KG1 (cell line): ENCODE measurements at regions not wholly inside any gene's neighbourhood (a gene's known extent, or its start where the extent isn't known, plus 50 kb on each side); places are given as distances from the start of the nearest gene placed in this dataset.

Experiments used
- DNase-seq: peaks from one replicate; lab custom pipeline; 2025; lab: John Stamatoyannopoulos, UW

DNA sequence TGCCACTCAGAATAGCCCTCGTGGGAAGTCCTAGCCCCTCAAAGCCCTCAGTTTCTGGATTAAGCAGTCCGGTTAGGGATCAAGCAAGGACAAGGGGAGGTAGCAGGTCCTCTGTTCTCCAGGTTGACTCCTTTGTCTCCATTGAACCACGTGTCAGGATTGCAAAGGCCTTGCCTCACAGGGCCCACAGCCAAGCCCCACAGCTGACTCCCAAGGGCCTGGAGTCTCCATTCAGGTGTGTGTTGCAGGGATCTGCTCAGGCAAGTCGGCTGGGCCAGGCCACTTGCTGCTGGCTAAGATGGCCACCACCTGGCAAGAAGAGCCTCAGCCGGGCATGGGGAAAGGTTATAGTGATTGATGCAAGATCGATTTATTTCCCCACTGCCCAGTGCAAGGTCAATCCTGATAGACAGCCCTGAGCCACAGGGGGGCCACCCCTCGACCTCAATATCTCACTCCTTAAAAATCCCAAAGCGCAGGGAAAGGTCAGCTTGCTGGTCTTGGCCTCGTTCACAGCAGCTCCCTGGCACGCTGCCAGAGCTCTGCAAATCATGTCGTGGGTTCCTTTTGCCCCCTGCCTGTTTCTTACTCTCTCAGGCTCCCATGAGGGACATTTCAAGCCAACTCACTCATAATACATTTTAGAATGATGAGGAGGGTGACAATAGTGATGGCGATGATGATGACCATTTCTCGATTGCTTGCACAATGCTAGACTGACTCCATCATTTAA is 75.9 kb downstream of the EDN3 start:
- no peak for DNase-seq

DNA sequence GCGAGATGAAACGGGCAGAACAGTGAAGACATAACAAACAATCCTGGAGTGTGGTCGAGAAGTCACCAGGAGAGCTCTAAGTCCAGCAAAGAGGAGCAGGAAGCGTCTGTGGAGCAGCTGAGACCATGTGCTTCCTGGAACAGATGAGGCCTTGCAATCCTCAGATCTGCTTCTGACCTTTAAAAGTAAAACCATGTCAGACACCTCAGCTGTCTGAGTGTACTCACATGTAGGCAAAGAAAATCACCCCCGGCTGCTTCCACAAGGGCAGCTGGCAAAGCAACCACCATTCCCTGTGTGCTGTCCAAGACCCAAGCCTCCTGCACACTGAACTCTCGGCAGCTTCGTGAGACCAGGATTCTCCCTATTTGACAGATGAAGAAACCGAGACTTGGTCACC is 76.6 kb downstream of the EDN3 start:
- DNase-seq: no peak

DNA sequence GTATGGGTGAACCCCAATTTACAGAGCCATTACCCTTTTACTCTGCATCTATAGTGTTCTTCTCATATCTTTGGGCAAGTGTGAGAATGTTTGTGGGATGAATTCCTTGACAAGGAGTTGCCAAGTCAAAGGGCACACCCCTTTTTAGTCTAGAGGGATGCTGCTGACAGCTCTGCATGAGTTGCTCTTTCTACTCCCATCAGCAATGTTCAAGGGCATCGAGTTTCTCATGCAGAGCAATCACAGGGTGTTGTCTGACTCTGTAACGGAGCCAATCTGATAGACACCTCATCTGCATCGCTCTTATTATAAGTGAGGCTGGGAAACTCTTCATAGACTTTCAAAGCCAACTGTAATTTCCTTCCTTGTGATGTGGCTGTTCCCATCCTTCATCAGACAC is 77.4 kb downstream of the EDN3 start:
- DNase-seq: no peak

DNA sequence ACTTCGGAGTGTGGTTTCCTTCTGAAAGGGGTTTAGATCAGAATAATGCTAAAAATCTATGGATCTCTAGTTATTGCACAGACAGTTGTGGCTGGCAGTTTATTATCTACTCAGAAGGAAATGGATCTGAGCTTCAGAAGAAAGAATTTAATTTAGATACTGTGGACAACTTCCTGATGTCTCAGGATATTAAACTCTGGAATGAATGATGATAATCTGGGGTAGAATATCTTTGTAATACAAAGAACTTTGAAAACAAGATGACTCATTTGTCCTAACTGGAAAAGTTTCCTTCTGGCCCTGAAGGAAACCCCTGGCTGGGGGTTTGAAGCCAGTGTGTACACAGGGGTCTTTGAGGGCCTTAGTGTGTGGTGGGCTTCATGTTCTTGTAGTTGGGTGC is 78.0 kb downstream of the EDN3 start:
- no peak for DNase-seq

DNA sequence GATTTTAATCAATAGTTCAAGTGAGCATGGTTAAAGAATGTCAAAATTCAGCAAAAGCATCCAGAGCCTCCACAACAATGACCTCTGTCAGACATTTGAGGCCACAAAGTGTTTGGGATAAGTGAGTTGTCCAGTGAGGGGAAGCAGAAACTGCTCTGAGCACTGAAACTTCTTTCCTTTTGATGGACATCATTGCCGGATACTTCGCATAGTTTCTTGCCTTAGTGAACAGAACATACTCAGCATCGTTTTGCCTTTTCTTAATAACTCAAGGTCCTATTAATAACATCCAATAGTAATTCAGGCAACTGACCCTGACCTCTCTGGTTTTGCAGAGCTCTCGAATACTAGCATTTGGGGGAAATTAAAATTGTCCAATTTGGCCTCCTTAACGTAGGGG is 78.6 kb downstream of the EDN3 start:
- no peak for DNase-seq

DNA sequence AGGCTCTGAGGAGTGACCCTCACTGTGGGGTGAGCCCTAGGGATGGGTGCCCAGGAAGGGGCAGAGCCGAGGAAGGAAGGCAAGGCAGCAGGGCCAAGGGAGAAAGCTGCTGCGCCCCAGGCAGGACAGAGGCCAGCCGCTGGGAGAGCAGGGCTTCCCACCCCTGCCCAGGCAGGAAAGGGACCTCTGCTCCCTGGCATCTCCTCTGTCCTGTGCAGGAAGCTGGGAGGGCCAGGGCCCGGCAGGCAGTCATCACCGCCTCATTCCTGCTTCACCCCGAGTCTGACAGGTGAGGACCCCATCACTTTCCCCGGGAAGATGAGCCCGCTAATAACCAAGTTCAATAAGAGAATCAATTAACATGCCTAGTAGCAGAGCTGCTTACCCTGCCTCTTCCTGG is 81.3 kb downstream of the EDN3 start:
- DNase-seq: no peak

DNA sequence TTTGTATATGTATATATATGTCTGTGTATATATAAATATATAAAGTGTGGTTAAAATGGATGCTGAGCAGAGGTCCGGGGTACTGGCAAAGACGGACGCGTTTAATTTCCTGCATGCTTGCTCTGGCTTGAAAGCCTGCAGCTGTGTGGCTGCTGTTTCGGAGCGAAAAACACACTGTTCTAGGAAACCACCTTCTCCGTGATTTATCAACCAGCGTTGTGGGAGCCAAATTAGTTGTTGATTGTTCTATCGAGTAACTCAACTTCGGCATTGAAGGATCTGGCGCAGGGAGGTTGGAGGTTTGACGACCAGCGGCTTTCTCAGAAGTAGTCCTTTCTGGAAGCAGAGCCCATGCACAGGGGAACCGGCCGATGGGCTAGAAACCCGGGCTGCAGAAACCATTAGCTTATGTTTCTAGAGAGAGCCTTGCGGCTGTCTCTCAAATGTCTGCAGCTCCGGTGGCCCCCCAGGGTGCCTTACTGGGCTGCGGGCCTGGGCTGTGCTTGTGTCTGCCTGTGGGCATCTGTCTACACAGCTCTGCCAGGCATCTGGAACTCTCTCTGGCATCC is 81.8 kb downstream of the EDN3 start:
- DNase-seq: no peak

DNA sequence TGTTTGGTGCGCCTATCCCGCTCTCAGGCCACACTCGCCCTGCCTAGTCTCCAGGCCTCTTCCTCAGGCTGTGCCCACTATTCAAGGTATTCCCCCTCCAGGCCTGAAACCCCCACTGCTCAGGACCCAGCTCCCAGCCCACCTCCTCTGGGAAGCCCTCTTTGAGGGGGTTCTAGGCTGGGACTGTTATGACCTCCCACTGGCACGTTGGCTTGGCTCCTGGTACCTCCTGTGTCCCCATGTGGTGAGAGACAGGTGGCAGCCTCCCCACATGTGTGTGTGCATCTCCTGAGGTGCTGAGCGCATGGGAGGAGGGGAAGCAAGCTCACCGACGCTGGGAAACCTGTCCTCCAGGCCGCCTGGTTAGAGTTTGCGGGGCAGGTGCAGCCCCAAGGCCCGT is 82.5 kb downstream of the EDN3 start:
- no peak for DNase-seq

DNA sequence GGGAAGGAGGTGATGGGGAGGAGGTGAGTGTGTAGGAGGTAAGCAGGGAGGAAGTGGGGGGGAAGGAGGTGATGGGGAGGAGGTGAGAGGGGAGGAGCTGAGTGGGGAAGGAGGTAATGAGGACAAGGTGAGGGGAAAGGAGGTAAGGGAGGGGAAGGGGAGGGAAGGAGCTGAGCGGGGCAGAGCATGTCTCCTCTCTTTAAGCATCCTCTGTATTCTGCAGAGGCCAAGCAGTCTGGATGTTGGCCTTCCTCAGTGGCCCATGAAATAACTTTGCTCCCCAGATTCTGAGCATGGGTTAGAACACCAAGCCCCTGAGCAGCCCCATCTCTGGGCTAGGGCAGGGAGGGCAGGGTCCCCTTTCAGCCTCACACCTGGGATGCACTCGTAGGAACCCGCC is 84.6 kb downstream of the EDN3 start:
- no peak for DNase-seq

DNA sequence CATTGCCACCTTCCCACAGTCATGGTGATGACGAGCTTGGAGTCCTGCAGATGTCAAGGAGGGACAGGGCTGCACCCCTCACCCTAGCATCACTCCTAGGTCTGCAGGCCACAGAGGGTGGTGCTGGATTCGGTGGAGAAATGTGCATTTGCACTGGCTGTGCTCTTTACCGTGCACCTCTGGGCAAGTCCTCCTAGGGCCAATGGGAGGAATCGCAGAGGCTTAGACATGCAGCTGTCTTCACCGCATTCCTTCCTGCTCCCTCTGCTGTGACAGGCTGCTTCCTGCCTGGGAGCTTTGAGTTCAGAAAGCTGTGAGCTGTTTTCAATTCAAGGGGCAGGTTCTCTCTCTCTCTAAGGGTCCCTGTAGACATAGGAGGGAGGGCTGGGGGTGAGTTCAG is 85.1 kb downstream of the EDN3 start:
- DNase-seq: no peak

DNA sequence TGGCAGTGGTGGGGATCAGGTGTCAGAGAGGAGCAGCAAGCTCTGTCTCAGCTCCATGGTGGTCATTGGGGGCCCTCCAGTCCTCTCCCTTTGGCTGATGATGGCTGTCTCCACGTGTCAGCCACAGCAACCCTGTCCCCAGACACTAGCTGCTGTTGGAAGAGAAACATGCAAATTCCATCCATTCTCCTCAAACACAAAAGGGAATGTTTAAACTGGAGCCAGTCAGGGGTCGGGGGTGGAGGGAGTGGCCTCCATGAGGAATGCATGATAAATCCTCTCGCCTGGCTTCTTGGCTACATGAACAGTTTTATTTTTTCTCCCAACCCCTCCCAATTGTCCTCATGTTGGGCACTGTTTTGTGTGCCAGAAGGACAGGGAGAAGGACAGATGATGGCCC is 86.4 kb downstream of the EDN3 start:
- no peak for DNase-seq

DNA sequence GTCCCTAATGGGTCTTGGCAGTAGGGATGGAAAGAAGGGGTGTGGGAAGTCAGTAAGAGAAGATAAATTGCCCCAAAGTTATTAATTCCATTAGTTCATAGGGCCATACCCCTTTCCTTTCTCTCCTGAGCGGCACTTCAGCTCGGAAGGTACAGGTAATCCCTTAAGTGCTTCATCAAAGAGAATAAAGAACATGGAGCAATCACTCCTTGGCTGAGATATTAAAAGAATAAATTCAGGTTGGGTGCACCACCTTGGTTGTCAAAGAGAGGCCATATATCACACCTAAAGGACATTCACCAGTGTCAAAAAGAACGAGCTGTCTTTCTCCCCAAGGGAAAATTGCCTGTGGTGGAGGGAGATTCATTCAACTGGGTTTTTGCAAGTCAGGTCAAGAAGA is 87.5 kb downstream of the EDN3 start:
- no peak for DNase-seq

DNA sequence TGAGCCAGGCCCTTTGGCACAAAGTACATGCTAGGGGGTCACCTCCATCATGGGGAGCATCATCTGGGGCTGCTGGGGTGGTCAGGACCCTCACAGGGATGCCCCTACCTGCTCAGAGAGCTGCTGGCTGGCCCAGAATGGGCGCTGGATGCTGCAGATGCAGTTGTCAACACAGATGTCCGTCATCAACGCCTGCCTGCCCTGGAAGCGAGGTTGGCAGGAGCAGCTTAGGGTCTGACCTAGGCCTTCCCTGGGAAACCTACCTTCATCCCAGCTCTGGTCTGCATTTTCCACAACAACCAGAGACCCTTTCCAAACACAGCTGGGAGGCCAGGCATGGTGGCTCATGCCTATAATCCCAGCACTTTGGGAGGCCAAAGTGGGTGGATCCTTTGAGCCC is 88.0 kb downstream of the EDN3 start:
- DNase-seq: no peak

DNA sequence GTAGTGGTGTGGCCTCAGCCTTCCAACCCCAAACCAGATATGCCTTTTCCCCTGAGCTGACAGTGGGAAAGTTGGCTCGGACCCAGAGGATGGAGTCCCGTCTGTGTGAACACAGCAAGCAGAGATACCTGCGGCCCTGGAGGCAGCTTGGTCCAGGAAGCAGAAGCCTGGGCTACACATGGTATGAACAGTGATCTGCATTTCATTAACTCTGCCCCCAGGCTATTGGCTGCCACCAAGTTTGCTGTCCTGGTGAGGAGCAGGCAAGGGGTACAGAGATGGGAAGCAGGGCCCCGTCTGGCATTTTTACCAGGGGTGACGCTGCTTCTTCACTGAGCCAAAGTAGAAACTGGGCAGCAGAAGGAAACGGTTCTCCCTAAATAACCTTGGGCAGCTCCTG is 90.0 kb downstream of the EDN3 start:
- DNase-seq: no peak

DNA sequence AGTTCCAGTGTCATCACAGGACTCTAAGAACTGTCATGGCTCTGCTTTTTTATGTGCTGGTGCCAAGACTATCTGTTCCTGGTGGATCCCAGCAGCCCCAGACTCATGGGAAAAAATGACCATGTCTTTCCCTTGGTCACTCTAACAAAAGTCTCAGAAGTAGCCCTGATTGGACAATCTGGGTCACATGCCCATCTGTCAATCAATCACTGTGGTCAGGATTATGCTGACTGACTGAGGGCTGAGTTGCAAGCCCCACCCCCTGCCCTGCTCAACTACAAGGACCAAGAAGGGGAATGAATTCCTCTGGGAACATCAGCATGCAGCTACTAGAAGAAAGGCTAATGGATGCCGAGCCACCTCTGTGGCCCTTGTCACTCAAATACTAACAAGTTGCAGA is 91.6 kb downstream of the EDN3 start:
- no peak for DNase-seq

DNA sequence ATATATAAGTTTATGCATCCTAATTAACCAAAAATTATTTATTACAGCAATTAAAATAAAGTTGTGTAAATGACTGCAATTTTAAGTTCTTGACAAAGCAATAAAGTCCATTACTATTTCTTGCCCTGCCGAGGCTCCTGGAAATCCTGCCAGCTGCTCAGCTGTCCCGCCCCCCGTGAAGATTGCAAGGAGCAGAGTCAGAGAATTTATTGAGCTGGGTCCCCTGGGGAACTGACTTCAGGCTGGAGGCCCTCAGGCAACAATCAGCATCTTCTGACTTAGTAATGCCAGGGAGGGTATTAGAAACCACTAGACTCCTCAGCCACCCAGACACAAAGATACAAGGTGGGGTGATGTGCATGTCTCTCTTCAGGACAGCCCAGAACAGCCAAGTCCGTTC is 92.3 kb downstream of the EDN3 start:
- DNase-seq: no peak

DNA sequence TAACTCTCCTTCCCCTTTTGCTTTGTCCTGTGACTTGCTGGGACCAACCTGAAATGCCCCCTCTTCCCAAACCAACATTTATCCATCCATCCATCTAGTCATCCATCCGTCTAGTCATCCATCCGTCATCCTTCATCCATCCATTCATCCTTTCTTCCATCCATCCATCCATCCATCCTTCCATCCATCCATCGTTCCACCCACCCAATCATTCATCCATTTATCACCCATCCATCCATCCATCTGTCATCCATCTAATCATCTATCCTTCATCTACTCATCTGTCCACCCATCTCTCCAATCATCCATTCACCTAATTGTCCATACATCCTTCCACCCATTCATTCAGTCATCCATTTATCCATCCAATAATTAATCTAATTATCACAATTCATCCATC is 92.7 kb downstream of the EDN3 start:
- no peak for DNase-seq

DNA sequence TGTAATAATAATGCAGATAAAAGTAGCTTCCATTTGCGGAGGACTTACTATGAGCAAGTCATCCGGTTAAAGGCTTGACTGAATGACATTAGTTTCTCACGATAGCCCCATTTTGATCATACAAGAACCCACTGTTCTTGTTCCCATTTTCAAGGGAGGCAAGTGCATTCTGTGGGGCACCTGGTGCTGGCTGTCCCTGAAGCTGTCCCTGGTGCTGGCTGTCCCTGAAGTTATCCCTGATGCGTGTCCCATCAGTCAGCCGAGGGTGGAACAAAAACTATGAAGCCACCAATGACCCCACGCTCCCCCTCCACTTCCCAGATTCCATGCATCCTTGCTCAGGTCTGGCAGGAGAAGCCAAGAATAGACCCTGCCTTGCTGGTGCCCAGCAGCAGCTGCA is 95.3 kb downstream of the EDN3 start:
- no peak for DNase-seq

DNA sequence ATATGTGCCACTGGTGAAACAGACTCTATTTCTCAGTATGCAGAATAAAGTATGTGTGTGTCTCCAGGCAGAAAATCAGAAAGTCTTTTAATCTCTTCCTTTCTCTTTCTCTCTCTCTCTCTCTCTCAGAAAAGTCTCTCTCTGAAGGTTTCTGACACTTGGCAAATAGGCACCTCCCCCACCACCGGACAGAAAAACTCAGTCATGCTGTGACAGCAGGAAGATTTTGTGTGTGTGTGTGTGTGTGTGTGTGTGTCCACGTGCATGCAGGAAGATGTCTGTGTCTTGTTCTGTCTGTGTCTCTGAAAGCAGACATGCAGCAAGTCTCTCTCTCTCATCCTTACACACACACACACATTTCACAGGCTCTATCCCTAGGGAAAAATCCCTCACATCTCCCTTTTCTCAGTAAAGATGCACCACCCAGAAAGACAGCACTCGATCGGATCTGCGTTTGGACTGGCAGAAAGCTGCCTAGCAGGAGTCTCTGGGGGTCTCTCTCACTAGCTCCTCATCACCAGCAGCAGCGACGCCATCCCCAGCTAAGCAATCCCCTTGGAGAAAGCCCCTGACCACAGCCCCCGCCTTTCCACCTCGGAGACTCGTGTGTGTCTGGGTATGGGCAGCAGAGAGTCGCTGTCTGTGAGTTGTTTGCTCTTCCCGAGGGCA is 98.3 kb downstream of the EDN3 start:
- no peak for DNase-seq

DNA sequence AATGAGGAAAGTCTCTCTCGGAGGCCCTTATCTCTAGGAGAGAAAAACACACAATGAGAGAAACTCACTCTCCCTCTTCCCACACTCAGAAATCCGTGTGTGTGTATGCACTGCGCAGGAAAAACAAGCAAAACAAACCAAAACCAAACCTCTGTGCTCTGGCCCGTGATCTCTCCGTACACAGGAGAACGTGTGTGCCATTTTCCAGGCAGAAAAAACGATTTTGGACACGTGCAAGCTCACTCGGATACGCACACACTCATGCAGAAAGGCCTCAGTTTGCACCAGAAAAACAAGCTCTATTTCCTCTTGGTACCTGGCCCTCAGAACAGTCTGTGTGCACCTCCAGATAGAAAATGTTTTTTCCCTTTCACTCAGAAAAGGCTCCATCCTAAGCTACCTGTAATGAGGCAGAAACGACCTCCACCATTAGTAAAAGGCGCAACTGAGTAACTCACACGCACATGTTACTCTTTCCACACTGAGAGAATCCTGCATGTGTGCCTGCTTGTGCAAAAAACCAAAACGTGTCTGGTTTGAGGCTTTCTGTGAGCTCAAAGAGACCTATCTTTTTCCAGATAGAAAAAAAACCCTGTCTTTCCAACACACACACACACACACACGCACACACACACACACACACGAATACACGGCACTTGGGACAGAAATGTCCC is 99.2 kb downstream of the EDN3 start:
- no peak for DNase-seq

DNA sequence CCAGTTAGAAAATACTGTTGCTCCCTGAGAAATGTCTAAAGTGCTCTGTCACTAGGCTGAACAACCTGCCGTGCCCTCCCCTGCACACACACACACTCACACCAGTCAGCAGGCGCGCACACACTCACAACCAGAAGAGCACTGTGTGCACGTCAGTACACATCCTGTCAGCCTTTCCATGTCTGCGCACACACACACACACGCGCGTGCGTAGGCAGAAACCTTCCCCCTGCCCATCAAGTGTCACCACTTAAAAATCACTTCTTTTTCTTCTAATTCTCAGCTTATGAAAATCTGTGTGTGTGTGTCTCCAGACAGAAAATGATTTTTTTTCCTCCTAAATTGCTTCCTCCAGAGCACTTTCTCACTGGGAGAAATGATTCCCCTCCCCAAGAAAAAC is 100.3 kb downstream of the EDN3 start:
- DNase-seq: no peak

DNA sequence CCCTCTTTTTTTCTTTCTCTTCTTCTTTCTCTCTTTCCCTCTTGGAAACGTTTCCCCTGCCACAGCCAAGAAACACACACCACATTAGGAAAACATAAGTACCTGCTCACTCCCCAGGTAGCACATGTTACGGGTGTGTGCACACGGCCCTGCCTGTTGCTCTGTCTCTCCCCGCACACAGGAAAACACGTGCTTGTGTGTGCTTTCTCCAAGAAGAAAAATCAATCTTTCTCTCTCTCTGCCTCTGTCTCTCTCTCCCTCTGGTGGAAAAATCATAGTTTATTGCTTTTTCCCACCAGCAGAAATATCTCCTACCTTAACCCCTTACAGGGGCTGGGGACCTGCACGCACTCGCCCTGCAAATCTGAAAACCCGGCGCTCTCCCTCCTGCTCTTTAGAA is 102.3 kb downstream of the EDN3 start:
- DNase-seq: no peak

DNA sequence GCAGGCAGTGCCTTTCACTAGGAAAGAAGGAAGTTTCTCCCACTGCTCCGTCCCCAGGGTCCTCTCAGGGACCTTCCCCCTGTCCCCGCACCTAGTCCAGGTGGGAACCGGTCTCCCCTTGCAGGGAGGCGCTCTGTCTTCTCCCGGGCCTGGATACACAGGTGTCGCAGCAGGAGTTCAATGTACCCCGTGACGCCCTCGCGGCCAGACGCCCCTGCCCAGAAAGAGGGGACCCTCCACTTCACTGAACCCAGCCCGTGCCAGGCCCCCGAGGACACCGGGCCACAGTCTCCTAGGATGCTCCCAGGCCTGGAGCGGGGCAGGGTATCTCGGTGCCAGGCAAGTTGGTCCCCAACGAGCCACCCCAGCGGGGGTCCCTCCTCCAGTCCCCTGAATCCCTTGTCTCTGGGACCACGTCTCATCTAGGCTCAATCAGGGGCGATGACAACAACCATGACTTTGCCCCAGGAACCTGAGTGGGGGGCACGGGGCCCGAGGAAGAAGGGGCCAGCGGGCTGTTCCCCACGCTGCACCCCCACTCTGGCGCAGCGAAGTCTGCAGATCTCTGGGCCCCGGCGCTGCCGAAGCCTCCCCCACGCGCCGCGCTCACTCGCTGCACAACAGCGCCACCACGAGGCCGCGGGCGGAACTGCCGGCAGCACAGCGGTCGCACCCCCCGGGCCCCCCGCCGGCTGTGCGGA is 103.0 kb downstream of the EDN3 start:
- peak; percentile 32 for DNase-seq
